ENCODE measurements at regions not wholly inside any gene's neighbourhood (a gene's known extent, or its start where the extent isn't known, plus 50 kb on each side); places are given as distances from the start of the nearest gene placed in this dataset.
"Not testable (repeated sequence)": the region's sequence is repeated elsewhere in the genome, so short reads cannot be mapped to it uniquely, and the experiment has no call there.

GRCh38 chr22:48822278-48823233 is 1005.1 kb downstream of the BRD1 start:
- DNase-seq (ENCODE audit: low read depth): no peak
- H3K4me3 ChIP-seq (ENCODE audit: low read depth, low read length): no peak overlapping the region
- TF ChIP-seq CTCF (IDR thresholded peaks at IDR 0.05; ENCODE audit: low read depth, low read length, missing control alignments): no peak

GRCh38 chr22:48821727-48822126 is 1005.9 kb downstream of the BRD1 start:
- H3K4me3 ChIP-seq (ENCODE audit: low read depth, low read length): no peak overlapping the region
- no peak for TF ChIP-seq CTCF (IDR thresholded peaks at IDR 0.05; ENCODE audit: low read depth, low read length, missing control alignments)
- no peak for DNase-seq (ENCODE audit: low read depth)

- no peak overlapping the region for H3K4me3 ChIP-seq (ENCODE audit: low read depth, low read length)
- TF ChIP-seq CTCF (IDR thresholded peaks at IDR 0.05; ENCODE audit: low read depth, low read length, missing control alignments): no peak
- no peak for DNase-seq (ENCODE audit: low read depth)
Measured at GRCh38 chr22:48821346-48821690, 1006.4 kb downstream of the BRD1 start.

- DNase-seq (ENCODE audit: low read depth): no peak
- no peak for TF ChIP-seq CTCF (IDR thresholded peaks at IDR 0.05; ENCODE audit: low read depth, low read length, missing control alignments)
- H3K4me3 ChIP-seq (ENCODE audit: low read depth, low read length): no peak overlapping the region
Measured at GRCh38 chr22:48820481-48821345, 1007.0 kb downstream of the BRD1 start.

- no peak for TF ChIP-seq CTCF (IDR thresholded peaks at IDR 0.05; ENCODE audit: low read depth, low read length, missing control alignments)
- no peak overlapping the region for H3K4me3 ChIP-seq (ENCODE audit: low read depth, low read length)
- no peak for DNase-seq (ENCODE audit: low read depth)
Measured at GRCh38 chr22:48819961-48820360, 1007.7 kb downstream of the BRD1 start.

GRCh38 chr22:48819232-48819631 is 1008.4 kb downstream of the BRD1 start:
- no peak for DNase-seq (ENCODE audit: low read depth)
- no peak overlapping the region for H3K4me3 ChIP-seq (ENCODE audit: low read depth, low read length)
- TF ChIP-seq CTCF (IDR thresholded peaks at IDR 0.05; ENCODE audit: low read depth, low read length, missing control alignments): no peak

- DNase-seq (ENCODE audit: low read depth); H3K4me3 ChIP-seq (ENCODE audit: low read depth, low read length): not testable (repeated sequence)
Measured at GRCh38 chr22:48817491-48817890, 1010.2 kb downstream of the BRD1 start.
